GM18858 (cell line): ENCODE measurements at regions not wholly inside any gene's neighbourhood (a gene's known extent, or its start where the extent isn't known, plus 50 kb on each side); places are given as distances from the start of the nearest gene placed in this dataset.

ENCODE experiments used
- ATAC-seq: cut with Tn5 transposase; IDR thresholded peaks from one replicate; pipeline ENCODE4 v1.9.1; 2021; ENCODE audit not compliant: unreplicated experiment

DNA sequence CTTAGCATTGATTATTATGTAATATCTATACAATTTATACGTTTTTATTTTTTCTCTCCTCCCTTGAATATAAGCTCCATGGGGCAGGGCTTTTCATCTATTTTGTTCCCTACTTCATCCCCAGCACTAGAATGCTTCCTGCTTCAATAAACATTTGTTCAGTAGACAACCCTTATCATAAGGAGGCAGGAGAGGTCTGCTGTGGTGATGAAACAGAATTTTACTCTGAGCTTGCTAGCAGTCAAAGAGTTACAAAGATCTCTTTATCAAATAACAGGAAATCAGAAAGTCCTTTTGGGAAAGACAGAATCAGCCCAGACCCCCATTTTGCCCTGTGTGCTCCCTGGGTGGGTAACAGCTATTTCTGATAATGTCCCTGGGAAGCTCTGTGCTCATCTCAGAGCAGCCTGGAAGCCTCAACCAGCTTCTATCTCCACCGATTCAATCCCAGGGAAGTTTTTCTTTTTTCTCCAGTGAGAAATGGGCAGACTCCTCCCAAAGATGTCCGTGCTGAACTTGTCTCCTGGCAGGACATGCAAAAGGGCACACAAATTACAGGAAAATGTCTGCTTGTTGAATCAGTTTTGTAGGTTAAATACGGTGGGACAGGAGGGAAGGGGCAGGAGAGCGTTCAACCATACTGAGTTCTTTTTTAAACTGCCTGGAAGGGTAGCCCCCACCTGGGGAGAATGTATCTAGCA lies 84.7 kb upstream of the PKDCC start:
- ATAC-seq, result no peak

DNA sequence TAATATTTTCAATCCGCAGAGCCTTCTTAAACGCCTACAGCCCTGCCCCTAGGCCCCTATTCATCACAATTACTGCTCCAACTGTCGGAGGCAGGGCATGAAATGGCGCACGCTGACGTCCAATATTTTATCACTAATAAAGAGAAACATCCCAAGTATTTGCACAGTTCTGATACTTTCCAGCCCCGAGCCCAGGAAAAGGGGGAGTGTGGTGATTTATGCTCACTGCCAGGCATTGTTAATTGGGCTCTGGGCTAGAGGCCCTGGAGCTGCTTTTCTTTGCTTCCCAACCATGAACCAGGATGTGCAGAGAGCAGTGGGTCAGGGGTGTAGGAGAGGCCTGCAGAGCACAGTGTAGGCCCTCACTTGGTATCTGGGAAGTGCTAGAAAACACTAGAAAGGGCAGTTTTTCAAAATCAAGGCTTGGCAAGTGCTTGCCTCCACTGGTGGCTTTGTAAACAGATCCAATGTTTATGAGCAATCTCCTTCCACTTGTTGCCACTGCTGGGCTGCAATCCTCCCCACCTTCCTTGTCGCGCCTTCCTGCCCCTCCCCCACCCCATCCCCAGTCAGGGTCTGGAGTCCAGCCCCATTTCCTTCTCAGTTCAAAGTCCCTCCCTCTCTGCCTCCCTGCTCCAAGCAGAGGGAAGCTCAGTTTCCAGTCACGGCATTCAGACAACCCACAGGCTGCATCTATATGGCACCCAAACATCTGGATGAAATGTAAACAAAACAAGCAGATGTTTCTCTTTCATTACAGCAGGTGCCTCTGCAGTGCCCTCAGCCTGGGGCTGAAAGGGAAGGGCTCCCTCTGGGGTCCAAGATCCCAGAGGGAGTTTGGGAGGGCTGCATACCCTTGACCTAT lies 83.9 kb upstream of the PKDCC start:
- no peak for ATAC-seq

- ATAC-seq, result no peak
Measured at GRCh38 chr2:41965173-41965908, 82.5 kb upstream of the PKDCC start.

DNA sequence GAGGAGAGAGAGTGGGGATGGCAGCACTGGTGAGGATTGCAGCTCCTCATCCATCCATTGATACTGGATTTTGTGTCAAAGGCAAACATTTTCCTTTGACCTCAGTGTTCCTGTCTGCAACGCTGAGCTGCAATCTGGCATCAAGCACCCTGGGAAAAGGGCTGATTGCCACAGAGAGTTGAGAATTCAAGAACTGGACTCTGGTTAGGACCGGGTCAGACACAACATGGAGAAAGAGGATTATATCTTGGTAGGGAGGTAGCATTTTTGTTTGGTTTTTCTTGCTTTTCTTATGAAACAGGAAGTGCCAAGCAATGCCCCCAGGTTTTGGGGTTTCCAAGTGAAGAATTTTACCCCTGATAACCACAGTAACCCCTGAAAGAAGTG lies 81.9 kb upstream of the PKDCC start:
- ATAC-seq, result no peak

DNA sequence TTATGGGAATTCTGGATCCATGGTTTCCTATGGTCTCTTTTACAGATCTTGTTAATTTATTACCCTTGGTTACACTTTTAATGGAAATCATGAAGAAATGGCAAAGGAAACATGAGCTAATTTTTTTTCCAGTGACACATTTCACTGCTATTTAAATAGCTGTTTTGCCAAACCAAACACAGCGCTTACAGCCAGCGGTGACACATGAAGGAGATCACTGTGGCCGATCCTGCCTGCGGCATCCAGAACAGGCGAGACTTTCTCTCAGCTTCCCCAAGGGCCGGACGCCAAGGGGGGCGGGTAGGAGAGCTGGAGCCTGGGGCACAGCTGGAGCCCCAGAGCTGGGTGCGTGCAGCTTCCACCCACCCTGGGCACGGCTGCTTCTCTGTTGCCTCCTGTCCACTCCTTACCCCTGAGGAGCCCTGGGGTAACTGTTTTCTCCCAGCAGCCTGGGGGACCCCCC lies 81.4 kb upstream of the PKDCC start:
- ATAC-seq, result no peak

DNA sequence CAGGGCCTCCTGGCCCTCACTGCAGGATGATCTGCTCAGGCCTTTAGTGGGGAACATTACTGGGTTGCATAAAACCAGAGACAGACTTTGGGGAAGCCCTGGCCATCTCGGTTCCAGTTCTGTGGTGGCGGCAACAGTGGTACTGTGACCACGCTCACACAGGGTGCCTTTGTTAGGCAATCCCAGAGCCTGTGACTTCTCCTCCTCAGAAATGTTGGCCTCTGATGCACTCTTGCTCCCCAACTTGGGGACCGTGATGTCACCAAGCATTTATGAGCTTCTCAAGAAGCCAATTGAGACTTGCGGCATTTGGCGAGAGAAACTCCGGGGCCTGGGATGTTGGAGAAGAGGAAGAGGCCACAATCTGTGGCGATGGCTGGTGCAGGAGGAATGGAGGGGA lies 80.9 kb upstream of the PKDCC start:
- ATAC-seq, result no peak

- no peak for ATAC-seq
Measured at GRCh38 chr2:41967476-41968181, 80.2 kb upstream of the PKDCC start.

DNA sequence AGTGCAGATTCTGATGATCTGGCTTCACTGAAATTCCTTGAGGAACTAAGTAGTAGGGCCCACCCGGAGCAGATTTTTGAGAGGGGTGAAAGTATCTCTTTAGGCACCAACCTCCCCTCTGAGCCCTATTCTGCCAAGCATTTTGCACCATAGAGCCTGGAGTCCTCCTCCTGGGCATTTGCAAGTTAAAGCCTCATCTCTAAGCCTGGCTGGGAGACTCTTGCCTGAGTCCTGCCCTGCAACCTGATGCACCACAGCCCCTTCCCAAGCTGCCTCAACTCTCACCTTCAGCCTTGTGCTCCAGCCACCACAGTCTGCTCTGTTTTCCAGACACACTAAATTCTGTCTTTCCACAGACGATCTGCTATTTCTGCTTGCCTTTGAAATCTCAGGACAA lies 79.6 kb upstream of the PKDCC start:
- no peak for ATAC-seq

DNA sequence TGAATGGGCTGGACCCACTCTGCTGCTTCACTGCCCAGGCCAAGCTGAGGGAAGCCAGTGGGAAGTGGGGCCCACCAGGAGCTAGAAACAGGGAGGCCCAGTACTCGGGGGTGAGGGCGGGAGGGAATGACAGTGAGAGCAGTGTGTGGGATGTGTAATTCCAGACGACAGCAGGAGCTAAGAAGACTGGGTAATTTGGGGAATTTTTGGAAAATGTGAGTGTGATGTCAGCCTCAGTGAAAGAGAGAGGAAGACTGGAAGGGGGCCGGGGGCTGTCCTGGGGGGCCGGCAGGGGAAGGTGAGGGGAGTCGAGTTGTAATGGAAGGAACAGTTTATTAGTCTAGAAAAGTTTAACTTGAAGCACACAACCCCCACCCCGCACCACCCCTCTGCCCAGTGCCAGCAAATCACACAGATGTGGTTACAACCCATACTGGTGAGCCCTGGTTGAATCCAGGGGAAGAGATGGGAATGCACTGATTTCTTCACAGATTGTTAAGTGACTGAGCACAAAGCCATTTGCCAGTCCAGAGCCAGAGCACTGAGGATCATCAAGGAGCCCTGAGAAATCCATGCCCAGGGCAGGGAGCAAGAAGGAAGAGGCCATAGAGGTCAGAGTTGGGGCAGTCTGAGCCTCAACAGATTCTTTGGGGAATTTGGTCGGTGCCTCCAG lies 76.7 kb upstream of the PKDCC start:
- ATAC-seq, result no peak

- ATAC-seq, result no peak
Measured at GRCh38 chr2:41972179-41972578, 75.6 kb upstream of the PKDCC start.

DNA sequence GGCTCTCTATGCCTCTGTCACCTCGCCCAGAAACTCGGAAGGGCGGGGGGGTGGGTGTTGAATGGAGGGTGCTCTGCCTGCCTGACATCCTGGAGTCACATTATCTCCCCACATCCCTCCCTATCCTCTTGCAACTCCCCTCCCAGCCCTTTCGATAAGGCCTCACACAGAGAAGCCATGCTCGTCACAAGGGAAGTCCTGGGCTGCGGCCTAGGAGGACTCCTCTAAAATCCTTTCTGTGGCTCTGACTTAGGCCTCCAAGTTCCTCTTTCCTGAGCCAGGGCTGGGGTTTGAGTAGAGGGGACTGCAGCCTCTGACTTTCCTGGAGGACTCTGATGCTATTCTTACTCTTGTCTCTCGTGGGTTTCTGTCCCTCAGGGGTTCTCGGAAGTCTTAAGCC lies 75.0 kb upstream of the PKDCC start:
- no peak for ATAC-seq

DNA sequence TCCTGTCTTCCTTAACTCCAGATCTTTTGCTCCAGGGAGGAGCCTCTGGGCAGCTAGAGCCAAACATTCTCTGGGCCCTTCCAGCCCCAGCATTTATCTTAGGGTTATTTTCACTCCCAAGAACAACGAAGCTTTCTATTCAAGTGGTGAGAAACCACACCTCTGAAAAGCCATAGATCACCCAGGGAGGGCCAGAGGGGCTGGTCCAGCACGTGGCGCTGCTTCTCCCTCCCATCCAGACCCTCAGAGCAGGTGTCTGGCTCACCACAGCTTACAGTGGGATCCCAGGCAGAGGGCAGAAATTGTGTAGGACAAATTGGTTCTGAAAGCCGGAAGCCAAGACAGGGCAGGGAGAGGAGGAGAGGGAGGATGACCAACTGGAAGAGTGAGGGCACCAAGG lies 74.0 kb upstream of the PKDCC start:
- no peak for ATAC-seq

DNA sequence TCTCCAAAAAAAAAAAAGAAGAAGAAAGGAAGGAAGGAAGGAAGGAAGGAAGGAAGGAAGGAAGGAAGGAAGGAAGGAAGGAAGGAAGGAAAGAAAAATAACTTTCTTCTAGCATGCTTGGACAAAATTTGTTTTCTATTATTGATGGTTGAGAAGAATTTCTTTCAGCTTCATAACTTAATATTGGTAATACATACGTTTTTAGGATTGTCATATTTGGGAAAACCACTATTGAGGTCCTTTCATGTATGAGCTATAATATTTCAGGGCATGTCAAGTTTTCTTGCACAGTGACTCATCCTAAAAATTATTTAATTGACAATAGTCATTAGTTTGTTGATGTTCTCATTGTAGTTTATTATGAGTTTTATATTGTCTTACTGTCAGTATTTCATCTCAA lies 66.4 kb upstream of the PKDCC start:
- no peak for ATAC-seq

DNA sequence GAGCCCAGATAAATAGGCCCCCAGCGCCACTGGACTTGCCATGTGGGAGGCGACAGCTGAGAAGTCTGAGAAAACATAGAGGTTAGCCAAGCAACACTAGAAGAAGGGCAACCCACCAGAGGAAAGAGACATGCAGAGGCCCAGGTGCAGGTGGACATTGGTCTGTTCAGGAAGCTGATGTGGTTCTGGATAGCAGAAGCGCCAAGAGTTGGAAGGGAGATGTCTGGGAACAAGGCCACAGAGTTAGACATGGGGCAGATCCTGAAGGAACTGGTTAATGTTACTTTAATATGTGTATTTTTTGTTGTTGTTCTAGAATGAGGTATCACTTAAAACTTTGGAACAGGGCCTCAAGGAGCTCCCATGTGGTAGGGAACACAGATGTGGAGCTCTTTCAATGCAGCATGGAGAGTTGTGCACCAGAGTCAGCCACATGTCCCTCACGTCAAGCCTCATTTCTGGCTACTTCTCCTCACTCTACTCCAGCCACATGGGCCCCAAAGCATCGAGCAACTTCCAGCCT lies 62.2 kb upstream of the PKDCC start:
- ATAC-seq, result no peak

- ATAC-seq, result no peak
Measured at GRCh38 chr2:41989501-41990180, 58.2 kb upstream of the PKDCC start.

DNA sequence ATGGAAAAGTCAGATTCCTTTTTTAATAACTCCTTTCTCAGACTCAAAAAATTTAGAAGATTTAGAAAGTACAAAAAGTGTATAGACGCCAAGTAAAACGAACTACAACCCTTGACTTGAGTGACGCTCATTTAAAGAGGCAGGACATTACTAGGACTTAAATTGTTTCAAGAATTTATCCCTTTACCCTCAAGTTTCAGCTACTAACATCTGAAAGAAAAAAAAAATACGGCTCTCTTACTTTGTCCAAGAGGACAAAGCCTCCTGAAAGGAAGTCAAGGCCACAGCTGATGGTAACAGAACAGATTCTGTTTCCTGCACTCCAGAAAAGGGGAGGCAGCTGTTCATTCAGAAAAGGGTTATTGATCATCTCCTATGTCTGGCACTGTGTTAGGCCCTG lies 57.6 kb upstream of the PKDCC start:
- ATAC-seq, result no peak

DNA sequence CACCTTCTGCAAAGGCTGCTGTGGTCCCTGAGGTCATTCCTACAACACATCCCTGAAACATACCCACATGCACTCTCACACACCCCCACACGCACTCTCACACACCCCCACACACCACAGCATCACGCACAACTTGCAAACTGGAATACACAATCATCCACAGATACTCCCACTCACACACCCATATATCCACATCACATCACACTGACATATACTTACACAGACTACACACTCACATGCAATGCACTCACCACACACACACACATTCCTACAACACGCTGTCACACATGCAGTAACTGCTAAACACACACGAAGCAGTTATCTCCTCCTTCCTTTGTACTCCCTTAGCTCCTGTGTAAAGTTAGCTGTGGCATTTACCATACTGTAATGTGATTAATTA lies 57.1 kb upstream of the PKDCC start:
- ATAC-seq, result no peak

GRCh38 chr2:41992056-41992642 lies 55.7 kb upstream of the PKDCC start:
- no peak for ATAC-seq

DNA sequence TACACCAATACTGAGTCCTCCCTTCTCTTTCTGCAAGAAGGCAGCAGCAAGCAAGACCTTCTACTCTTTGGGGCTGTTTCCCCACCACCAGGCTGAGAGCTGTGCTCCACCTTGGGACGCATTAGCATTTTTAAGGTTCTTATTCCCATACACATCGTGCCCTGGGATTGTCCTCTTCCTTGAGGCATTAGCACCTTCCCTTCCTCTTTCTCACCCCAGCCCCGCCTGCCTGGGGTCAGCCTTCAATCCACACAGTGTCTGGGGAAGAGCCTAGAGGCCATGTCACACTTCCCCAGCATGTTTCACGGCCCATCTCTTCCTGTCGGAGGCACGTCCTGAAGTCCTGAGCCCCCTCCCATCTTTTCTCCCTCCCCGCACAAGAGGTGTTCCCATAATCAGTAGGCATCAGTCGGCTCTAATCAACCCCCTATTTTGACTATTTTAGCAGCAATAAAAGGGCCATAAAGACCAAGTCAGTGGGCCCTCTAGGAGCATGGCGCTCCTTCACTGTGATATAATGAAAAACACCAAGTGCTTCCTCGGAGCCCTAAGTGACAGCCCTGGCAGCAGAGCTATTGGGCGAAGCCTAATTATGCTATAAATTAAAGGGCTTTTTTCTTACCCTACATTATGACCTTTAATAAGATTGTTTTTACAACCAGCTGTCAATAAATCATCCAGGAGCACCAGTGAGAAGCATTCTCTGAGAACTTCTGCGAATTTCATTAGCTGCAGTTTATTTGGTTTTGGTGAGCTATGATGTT lies 55.0 kb upstream of the PKDCC start:
- ATAC-seq, result no peak
